GM12874 (cell line): ENCODE measurements at regions not wholly inside any gene's neighbourhood (a gene's known extent, or its start where the extent isn't known, plus 50 kb on each side); places are given as distances from the start of the nearest gene placed in this dataset.

Experiments used
- TF ChIP-seq, protein P1 (sequence below): IDR thresholded peaks from 2 replicates; pipeline ENCODE4 v1.5.1; 2011; ENCODE audit warnings: low read depth, mild to moderate bottlenecking, control low read depth, low read length, moderate library complexity; ENCODE audit not compliant: insufficient read depth

DNA sequence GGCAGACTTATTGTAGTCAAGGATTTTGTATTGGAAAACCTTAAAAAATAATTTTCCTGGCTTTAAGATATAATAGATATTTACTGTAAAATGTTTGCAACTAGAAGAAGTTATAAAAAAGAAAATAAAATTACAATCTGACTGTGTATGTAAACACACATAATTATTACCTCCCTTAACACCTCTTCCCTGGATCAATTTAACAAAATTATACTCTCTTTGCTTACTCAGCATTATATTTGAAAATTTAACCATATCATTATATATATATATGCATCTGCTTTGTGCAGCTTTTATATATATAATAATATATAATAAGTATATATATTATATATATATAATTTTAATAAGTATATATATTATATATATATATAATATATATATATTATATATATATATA lies 131.7 kb upstream of the FAM98A start:
- TF ChIP-seq, protein P1, sequence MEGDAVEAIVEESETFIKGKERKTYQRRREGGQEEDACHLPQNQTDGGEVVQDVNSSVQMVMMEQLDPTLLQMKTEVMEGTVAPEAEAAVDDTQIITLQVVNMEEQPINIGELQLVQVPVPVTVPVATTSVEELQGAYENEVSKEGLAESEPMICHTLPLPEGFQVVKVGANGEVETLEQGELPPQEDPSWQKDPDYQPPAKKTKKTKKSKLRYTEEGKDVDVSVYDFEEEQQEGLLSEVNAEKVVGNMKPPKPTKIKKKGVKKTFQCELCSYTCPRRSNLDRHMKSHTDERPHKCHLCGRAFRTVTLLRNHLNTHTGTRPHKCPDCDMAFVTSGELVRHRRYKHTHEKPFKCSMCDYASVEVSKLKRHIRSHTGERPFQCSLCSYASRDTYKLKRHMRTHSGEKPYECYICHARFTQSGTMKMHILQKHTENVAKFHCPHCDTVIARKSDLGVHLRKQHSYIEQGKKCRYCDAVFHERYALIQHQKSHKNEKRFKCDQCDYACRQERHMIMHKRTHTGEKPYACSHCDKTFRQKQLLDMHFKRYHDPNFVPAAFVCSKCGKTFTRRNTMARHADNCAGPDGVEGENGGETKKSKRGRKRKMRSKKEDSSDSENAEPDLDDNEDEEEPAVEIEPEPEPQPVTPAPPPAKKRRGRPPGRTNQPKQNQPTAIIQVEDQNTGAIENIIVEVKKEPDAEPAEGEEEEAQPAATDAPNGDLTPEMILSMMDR = no peak

DNA sequence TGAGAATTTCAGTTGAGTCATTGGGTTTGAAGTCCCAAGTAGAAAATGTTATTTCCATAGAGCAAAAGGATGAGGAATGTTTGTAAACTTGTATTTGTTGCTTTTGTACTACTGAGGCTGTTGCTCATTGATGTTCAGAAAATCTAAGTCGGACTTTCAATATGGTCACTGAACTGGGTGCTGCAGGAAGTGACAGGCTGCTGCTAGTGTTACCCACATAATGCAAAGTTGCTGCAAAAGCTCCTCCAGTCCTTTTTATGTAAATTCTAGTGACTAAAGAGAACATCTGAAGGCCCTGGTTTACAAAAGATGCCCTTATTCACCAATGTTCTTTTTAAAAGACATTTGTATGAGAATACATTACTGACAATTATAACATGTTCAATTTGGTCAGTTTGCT lies 131.1 kb upstream of the FAM98A start:
- TF ChIP-seq, protein P1 = no peak

DNA sequence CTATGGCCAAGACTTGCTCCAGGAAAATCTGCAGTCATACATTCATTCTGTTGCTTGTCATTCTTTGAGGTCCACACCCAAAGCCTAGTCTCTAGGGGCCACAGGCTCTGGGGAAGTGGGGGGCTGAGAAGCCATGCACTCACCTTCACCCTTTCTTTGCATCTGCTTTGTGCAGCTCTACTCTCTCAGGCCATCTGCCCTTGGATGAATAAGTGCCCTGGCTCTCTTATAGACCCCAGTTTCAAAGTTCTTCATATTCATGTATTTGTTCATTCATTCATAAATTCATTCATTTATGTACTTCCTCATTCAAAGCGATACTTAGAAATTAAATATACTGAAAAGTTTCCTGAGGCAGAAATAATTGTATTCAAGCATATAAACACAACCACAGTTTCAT lies 130.3 kb upstream of the FAM98A start:
- TF ChIP-seq, protein P1 = no peak

DNA sequence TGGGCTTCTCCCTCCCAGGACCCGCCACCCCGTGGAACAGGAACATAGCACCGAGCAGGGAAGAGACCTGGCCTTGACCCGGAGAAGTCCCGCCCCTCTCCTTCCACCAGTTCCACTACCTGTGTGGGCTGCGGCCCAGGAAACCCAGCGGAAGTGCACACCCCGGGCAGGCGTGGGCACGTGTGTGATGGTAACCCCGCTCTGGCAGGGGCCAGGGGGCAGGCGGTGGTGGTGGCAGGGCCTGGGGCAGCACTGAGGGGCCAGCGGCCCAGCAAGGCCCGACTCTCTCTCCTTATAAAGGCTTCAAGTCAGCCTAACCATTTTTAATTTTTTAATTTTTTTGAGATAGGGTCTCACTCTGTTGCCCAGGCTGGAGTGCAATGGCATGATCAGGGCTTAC lies 129.0 kb upstream of the FAM98A start:
- TF ChIP-seq, protein P1 = no peak

DNA sequence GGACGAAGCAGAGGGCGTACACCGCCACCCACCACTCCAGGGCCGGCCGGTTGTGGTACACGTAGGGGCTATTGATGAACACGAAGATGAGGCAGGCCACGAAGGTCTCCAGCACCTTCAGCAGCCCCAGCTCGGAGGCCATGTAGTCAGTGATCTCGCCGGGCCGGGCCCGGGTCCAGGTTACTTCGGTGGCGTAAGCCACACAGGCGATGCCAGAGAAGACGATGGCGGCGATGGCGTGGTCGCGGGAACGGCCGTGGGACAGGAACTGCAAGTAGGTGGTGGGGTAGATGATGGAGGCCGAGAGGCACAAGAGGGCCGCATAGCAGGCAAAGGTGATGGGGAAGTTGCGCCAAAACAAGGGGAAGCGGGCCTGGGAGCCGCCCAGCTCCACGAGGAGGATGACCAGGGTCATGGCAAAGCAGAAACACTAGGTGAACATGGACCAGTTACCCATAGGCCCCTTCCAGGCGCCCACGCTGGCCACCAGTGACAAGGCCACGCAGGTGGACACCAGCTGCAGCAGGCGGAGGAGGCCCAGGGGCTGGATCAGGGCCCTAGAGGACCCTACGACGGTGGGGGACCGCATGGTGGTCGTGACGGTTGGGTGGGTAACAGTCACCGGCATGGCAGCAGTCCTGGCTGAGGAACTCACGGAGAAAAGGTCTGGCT lies 128.4 kb upstream of the FAM98A start:
- TF ChIP-seq, protein P1 = no peak

DNA sequence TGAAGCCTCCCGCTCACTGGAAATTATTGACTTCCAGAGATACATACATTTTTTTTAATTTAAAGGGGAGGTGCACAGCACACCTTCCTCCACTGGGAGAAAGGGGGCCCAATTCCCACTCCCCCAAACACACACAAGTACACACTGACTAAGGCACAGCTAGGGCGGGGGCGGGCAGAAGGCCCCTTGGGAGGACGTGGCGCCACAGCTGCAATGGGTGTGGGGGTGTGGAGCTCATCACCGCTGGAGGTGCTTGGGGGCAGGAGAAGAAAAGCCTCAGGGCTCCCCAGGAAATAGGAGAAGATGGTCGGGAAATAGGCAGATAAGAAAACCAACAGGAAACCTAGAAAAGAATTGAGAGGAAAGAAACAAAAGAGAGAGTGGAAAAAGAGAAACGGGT lies 127.3 kb upstream of the FAM98A start:
- TF ChIP-seq, protein P1 = no peak

DNA sequence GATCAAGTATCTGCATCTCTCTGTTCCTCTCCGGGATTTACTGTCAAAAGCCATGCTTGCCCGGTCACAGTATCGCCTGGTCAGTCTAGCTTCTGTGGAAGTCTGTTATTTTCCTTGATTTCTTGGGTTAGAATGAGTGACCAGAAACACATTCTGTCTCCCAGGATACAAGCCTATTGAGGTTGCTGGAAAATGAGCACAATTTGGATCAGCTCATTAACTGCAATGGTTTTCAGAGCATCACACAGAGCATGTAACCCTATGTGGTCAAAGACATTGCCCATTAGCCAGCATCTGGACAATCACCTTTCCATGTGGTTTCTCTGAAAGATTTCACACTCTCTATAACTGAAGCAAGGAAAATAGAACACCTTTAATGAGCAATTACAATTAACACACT lies 124.2 kb upstream of the FAM98A start:
- TF ChIP-seq, protein P1 = no peak
